Vagina (tissue), 2 donors: ENCODE measurements at regions not wholly inside any gene's neighbourhood (a gene's known extent, or its start where the extent isn't known, plus 50 kb on each side); places are given as distances from the start of the nearest gene placed in this dataset.
"Not testable (repeated sequence)": the region's sequence is repeated elsewhere in the genome, so short reads cannot be mapped to it uniquely, and the experiment has no call there.

Experiments
- CTCF ChIP-seq, 3 experiments: fragments of 450-650 bp in 2 of 3; fragments of 200-600 bp in 1 of 3; sonication (generic) in 1 of 3; IDR thresholded peaks; one replicate each; pipeline ENCODE4 v1.5.1; 2017 to 2019; ENCODE audit warnings: antibody characterized with exemption in 3 of 3, mild to moderate bottlenecking in 2 of 3, moderate library complexity in 2 of 3
- POLR2A ChIP-seq, 2 donors: fragments of 450-650 bp; IDR thresholded peaks; one replicate each; pipeline ENCODE4 v1.6.1; 2017; ENCODE audit warnings: antibody characterized with exemption in 2 of 2, mild to moderate bottlenecking in 2 of 2, moderate library complexity in 2 of 2

GRCh38 chr1:176396604-176397395, 66.2 kb upstream of the PAPPA2 start:
- TF ChIP-seq CTCF, POLR2A (IDR thresholded peaks at IDR 0.05): not testable (repeated sequence)
